ENCODE measurements at regions not wholly inside any gene's neighbourhood (a gene's known extent, or its start where the extent isn't known, plus 50 kb on each side); places are given as distances from the start of the nearest gene placed in this dataset.
"Not testable (repeated sequence)": the region's sequence is repeated elsewhere in the genome, so short reads cannot be mapped to it uniquely, and the experiment has no call there.

DNA sequence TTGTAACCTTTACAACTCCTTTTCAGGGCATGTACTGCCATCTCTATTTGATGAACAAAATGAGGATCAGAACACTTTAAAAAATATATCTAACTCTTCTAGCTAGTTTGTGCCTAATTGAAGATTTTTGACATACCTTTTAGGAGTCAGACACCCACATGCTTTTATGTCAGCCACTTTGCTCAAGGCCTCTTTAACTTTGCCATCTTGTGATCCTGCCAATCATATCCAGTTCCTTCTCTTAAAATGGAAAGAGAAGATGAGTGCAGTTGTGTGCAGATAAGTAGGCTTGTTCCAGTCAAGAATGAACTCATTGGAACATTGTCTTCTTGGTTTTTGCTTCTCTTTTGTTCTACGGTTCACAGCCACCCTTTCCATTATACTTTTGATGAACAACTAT is 425.6 kb upstream of the TNC start:
- DNase-seq (ENCODE audit: low read depth), result no peak

DNA sequence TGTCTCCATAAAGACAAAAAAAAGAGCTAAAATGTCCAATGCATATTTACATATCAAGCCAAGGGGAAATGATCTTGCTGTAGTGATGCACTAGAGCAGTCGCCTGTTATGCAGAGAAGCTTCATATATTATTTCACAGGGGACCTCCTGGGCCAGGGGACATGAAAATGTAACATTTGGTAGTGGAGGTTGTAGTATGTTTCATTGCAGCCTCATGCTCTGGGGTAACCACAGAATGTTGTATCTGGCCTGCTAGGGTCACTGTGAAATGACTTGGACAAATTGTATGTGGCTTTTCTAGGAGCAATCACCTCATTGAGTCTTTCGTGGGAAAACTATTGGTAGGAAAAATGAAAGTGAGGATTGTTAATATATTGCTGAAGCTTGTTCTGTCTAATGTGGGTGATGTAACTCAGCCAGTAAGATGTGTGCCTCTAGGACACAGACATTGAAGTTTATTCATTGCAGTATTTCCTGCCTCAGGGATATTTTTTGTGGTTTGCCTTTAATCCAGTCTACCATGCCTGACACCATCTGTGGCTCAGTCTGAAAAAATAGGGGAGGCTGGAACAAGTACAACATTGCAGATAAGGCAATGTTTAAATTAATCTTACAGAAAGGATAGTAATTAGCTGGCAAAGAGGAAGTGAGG is 430.8 kb upstream of the TNC start:
- DNase-seq (ENCODE audit: low read depth), result no peak

DNA sequence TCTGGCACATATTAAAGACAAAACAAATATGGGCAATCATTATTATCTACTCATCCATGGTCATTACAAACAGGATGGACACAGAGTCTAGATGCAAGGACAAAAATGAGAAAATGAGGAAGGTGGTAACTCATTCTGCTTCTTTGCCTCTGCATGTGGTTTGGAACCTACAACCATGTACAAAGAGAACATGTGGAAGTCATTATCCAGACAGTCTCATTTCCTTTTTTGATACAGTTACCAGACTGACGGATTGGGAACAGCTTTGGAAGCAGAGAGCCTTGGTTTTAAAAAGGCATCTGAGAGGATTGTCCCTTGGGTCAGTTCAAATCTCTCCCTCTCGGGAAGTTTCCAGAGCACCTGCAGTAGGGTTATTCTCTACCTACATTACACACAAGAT is 433.4 kb upstream of the TNC start:
- DNase-seq (ENCODE audit: low read depth), result peak; percentile 18

DNA sequence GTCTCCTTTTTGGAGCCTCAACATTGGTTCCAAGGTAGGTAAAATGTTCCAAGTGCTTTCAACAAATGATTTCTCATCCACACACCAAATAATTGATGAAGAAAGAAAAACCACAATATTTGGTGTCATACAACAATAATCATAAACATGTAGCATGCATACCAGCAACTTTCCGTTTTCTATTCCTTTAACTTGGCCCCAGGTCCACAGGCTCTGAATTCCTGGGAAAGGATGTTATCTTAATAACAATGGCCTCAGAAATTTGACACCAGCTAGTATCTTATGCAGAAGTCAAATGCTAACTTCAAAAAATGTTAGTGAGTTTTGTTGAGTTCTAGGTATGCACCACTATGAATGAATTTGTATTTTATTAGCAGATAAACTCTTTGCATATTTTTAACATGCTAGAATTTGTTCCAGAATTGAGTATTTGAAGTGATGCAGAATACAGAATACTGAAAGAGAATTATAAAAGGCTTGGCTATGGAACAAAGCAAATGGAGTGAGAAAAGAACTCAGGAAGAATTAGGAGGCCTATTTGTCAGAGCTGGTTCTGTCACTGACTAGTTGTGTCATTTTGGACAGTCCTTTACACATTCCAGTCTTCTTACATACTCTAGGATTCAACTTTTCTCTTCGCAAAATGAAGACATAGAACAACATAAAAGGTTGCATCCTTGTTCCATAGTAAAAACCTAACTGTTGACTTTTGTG is 435.3 kb upstream of the TNC start:
- DNase-seq (ENCODE audit: low read depth), result no peak

DNA sequence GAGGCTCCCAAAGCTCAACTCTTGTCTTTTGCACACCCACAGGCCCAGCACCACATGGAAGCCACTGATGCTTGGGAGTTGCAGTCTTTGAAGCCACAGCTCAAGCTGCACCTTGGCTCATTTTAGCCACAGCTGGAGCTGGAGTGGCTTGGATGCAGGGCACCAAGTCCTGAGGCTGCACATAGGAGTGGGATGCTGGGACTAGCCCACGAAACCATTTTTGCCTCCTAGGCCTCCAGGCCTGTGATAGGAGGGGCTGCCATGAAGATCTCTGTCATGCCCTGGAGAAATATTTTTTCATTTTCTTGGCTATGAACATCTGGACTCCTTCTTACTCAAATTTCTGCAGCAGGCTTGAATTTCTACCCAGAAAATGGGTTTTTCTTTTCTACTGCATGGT is 438.5 kb upstream of the TNC start:
- no peak for DNase-seq (ENCODE audit: low read depth)

DNA sequence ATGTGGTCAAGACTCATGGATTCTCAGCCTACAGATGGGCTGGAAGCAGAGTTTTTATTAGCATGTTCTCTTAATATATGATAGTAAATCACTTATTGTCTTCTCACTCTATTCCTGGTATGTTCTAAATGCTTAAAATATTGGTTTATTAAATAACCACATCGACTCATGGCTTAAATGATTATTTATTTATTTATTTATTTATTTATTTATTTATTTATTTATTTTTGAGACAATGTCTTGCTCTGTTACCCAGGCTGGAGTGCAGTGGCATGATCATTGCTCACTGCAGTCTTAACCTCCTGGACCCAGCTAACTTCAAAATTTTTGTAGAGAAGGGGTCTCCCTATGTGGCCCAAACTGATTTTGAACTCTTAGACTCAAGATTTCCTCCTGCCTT is 457.2 kb upstream of the TNC start:
- no peak for DNase-seq (ENCODE audit: low read depth)

DNA sequence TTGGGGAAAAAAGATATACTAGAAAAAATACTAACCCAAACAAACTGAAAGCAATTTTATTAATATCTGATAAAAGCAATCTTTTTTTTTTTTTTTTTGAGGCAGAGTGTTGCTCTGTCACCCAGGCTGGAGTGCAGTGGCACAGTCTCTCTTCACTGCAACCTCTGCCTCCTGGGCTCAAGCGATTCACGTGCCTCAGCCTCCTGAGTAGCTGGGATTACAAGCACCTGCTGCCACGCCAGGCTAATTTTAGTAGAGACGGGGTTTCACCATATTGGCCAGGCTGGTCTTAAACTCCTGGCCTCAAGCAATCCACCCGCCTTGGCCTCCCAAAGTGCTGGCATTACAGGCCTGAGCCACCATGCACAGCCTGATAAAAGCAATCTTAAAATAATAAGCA is 467.5 kb upstream of the TNC start:
- not testable (repeated sequence) for DNase-seq (ENCODE audit: low read depth)

DNA sequence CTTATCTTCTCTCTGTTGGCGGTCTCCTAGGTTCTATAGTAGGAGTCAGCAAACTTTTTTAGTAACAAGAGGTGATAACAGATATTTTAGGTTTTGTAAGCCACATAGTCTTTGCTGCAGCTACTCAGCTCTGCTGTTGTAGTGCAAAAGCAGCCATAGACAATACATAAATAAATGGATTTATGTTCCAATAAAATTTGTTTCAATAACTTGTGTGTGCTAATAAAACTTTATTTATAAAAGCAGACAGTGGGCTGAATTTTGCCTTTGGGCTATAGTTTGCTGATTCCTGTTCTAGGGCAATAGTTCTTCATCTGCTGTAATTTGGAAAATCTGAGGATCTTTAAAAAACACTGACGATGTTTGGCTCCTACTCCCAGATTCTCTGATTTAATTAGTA is 469.4 kb upstream of the TNC start:
- no peak for DNase-seq (ENCODE audit: low read depth)

DNA sequence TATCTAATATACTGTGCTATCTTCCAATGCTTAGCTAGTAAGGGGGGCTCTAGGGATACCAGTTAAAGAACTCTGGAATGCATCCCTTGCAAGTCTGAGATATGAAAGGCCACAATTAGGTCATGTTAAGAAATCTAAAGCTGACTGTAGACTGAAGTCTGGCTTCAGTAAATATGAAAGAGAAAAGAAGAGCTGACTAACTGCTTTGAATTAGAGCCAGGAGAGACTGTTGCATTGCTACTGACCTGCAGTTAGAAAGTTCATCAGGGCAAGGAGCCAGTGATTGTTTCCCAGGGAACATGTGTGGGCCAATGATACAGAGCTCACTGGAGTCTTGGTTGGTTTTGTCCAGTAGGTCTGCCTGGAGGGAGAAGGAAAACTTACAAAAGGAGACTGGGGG is 472.1 kb upstream of the TNC start:
- DNase-seq (ENCODE audit: low read depth), result peak; percentile 83

DNA sequence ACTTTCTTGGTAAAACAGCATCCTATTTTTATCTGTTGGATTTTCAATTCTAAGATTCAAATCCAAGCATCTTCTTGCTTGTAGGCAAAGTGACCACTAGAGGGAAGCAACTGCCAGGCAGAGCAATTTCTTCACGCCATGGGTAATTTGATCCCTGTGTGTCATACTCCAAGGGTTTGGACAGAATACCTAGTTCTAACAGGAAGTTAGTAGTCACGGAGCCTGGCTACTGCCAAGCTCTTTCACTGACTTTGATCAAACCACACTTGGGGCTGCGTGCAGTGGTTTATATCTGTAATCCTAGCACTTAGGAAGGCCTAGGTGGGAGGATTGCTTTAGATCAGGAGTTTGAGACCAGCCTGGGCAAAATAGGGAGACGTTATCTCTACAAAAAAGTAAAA is 473.6 kb upstream of the TNC start:
- DNase-seq (ENCODE audit: low read depth), result peak; percentile 98

DNA sequence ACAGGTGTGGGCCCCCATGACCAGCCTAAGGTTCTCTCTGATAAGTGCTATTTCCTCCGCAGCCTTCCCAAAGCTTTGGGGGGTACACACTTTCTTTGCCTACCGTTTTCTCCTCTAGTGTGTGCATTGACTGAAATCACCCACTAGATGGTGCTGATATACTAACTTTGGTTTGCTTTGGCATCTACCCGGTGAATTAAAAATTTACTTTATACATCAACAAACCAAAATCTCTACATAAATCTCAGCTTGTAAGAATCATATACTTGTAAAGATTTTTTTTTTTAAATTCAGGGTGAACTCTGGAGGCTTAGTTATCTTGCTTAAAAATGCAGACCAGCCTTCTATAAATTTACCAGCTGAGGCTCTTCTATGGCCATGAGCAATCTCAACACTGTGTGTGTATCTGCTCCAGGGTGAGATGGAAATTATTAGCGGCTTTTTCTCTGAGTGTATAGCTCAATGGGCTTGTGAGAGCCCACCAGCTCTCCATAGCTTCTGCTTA is 475.7 kb upstream of the TNC start:
- DNase-seq (ENCODE audit: low read depth), result peak; percentile 79

DNA sequence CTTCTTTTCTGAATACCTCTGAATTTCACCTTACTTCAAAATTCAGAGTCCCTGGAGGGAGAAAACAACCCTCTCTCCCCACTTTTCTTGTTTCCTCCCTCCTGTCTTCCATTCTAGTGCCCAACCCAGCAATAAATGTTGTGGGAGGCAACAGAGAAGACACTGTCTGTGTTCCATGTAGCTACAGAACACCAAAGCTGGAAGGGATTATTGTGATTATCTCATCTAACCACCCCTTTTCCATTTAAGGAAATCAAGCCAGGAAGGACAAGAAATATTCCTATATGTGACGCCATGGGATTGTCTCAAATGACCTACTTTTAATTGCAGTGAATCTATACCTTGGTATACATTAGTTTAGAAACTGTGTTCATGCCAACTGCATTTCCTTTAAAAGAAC is 476.6 kb upstream of the TNC start:
- peak; percentile 76 for DNase-seq (ENCODE audit: low read depth)

DNA sequence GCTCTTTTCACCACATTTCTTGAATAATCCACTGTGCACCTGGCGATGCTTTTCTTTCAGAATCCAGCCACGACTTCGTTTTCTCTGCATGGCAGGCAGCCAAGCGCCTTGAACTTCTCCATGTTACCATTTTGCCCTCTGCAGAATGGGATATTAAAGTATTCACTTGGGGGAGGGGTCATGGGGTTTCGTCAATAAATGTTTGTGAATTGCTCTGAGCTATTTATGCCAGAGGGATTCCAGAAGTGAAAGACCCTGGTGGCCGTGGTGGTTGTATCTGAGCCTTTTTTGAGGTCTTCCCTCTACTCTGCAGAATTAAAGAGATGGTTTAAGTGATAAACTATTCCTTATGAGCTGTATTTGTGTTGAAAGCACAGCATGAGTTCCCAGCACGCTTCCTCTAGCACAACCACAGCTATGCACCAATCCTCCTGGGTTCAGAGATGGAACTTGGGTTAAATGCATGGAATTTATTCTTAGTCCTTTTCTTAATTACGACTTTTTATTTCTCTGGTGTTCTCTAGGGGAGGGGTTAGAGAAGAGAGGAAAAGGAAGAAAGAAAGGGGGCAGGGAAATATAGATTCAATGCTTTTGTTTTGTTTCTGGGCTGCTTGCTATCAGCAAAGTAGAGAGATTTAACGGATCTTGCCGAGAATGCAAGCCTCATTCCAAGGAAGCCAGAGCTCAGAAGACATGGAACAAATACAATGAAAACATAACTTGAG is 478.2 kb upstream of the TNC start:
- DNase-seq (ENCODE audit: low read depth), result peak; percentile 90

DNA sequence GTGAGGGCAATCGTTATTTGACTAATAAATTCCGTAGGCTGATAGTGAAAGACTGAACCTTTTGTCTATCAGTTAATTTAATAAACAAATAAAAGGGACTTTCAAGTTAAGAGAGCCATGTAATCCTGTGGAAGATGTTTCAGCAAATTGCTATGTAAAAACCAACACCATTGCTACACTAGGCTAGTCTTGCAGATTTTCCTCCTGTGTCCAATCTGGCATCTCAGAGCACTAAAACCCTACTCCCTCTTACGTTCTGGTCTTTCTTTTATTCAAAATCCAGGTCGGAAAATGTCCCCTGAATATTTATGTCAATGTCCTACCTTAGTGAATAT is 478.8 kb upstream of the TNC start:
- no peak for DNase-seq (ENCODE audit: low read depth)

DNA sequence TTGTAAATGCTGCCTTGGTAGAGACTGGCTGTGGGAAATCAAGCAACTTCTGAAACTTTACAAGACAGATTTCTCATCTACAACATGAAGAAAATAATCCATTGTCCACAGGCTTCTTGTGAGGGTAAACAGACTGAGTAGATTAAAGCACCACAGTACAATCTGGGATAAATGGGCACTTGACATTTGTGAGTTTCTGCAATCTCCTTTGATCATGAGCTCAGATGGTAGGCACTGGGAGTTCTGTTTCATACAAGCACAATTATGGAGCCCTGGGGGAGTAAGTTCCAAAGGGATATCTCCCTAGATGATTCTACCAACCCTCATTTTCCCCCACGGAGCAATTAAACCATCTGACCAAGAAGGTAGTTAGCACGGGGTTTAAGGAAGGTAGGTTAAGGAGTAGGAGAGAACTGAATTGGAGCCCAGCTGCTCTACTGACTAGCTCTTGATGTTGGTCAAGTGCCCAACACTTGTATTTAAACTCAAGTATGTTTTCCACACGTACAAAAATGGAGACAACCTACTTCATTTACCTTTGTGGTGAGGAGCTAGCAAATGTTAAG is 479.5 kb upstream of the TNC start:
- DNase-seq (ENCODE audit: low read depth), result peak; percentile 63

DNA sequence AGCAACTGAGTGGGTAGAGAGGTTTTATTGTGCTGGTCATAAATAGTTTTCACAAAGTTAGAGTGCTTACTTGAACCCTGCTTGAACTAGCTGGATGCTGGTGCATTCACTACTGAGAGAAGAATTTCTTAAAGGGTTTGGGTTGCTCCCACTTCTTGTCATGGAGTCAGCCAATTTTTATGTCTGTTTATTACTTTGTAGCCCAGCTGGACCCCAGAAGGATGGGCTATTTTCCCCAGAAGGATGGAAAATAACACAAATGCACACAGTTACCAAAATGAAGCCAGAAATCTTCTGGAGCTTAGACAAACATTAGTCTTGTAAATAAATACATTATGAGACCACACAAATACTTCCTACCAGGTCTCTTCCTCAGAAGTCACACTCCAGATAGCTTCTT is 480.8 kb upstream of the TNC start:
- DNase-seq (ENCODE audit: low read depth), result no peak

DNA sequence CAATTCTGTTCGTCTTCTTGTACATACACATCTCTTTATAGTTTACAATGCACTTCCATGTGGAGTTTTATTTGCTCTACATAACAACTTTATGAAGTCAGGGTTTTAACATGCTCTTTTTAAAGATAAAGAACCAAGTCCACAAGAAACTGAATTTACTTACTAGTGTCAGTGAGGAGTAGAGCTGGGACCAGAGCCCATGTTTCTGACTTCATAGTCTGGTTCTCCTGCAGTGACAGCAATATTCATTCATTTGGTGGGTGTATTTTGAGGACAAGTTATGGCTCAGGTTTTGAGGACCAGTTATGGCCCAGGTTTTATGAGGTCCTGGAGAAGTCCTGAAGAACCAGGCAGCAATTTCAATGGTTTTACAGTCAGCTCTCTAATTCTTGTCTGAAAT is 481.9 kb upstream of the TNC start:
- DNase-seq (ENCODE audit: low read depth), result no peak

DNA sequence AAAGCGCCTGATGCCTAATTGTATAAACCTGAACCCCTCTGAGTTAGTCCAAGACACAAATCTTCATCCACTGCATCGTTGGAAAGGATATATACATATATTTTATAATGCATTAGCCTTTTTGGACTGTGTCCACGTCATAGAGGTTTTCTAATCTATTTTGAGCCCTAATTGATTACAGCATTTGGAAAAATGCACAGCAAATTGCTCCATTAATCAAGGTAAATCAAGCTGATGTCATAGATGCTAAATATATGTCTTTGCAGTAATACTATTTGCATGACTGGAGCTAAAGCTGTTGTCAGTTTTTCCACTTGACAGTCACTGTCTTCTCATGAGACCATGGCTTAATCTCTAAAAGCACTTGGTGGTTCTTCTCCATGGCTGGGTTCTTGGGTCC is 483.5 kb upstream of the TNC start:
- DNase-seq (ENCODE audit: low read depth), result no peak

DNA sequence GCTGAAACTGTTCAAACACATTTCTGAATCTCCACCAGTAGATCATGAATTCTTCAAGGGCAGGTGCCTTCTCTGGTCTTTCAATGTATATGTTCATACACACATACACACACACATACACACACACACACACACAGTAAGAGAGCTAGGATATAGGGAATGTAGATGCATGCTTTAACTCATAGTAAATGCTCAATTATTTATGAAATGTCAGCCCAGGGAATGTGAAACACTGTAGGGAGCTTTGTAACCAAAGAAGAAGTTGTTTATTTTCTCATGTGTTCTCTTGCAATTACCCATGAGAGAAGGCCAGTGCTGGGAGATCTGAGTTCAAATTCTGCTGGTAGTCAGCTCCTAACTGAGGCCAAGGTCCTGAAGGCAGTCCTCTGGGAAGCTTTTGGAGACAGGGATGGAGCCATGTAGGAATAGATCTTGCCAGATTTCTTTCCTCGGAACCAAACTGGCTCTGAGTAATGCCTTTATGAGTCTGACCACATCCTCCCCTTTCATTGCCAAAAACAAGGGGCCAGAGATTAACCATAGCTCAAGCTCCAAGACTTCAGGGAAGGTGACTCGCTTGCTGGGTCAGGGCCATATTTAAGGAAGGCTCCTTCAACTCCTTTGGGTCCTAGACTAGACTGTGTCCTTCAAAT is 487.0 kb upstream of the TNC start:
- DNase-seq (ENCODE audit: low read depth), result peak; percentile 94

DNA sequence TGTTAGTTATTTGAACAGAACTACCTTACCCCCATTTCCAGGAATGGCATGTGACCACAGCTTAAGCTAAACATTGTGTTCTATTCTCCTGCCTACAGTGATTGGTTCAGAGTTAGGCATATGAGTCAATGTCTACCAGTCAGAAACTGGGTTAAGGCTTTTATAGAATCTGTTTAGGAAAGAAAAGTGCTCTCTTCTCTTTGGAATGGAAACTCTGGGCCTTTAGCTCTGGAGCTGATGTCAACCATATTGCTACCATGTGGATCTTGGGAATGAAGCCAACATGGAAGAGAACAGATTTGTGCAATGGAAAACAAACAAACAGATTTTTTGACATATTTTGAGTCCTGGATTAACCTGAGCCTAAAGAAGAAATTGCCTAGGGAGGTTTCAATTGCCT is 488.9 kb upstream of the TNC start:
- DNase-seq (ENCODE audit: low read depth), result no peak

DNA sequence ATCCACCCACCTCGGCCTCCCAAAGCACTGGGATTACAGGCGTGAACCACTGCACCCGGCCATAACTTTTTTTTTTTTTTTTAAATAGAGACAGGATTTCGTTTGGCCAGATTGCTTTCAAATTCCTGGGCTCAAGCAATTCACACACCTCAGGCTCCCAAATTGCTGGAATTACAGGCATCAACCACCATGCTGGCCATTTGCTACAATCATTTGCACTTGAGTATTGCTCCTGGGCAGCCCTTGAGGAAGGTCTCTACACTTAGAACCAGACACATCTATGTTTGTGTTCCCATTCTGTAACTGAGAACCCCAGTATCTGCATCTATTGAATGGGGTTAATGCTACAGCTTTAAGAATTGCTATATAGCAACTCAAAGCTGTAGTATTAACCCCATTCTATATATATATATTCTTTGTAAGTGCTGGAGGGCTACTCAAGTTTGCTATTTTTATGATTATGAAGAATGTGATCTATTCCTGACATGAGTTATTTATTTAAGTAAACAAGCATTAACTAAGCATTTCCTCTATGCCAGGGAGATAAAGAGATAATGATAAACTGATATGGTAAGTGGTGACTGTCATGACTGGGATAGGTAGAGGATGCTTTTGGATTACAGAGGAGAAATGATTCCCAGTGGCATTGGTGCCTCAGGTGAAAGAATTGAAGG is 496.5 kb upstream of the TNC start:
- DNase-seq (ENCODE audit: low read depth), result no peak

DNA sequence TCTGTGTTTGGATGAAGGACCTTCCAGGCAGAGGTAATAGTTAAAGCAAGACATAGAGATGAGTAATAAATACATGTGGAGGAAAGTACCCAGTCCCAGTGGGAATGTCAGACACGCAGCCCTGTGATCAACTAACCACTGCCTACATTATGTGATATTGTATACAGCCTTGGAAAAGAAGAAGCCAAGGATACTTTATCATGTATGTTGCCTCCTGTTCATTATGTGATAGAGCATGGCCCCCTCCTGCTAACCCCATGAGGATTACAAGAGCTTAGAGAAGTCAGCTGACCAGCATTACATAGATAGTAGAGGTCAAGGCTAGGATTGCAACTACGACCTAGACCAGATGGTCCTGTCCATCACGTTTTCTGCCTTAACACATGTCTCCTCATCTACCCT is 497.0 kb upstream of the TNC start:
- DNase-seq (ENCODE audit: low read depth), result peak; percentile 65
